GM21381 (cell line): ENCODE measurements at regions not wholly inside any gene's neighbourhood (a gene's known extent, or its start where the extent isn't known, plus 50 kb on each side); places are given as distances from the start of the nearest gene placed in this dataset.

Experiments used
- ATAC-seq: cut with Tn5 transposase; IDR thresholded peaks from one replicate; pipeline ENCODE4 v1.9.1; 2021; ENCODE audit warnings: mild to moderate bottlenecking, moderate library complexity; ENCODE audit not compliant: unreplicated experiment

DNA sequence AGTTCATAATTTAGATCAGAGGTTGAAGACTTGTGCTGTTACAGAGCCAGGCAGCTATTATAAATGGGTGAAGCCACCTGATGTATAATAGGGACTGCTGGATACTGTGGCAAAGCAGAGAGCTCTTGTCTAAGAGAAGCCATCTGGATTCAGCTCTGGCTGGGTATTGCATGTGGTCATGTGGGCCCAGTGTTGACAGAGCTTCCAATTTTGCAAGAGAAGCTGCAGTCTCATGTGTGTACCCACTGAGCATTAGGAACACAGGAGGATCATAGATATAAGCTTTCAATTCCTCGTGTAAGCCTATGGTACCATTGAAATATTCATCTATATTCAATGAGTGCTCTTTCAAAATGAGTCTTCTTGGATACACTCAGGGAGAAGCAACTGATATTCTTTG, 303.9 kb upstream of the SLCO3A1 start:
- no peak for ATAC-seq

DNA sequence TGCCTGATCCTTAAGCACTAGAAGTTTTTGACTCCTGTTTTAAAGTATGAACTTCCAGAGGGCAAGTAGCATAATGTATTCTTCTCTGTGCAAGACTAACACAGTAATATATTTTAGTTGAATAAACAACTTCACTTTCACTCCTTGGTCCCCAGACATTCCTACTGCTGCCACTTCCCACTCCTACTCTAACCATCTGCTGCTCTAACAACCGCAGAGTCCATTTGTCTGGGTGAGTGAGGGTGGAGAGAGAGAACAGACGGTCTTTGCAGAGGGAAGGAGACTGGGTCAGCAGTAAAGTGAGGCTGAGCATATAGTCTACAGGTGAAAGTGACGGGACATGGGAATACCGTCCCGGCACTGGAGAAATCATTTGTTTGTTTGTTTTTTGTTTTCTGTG, 301.0 kb upstream of the SLCO3A1 start:
- ATAC-seq = no peak

DNA sequence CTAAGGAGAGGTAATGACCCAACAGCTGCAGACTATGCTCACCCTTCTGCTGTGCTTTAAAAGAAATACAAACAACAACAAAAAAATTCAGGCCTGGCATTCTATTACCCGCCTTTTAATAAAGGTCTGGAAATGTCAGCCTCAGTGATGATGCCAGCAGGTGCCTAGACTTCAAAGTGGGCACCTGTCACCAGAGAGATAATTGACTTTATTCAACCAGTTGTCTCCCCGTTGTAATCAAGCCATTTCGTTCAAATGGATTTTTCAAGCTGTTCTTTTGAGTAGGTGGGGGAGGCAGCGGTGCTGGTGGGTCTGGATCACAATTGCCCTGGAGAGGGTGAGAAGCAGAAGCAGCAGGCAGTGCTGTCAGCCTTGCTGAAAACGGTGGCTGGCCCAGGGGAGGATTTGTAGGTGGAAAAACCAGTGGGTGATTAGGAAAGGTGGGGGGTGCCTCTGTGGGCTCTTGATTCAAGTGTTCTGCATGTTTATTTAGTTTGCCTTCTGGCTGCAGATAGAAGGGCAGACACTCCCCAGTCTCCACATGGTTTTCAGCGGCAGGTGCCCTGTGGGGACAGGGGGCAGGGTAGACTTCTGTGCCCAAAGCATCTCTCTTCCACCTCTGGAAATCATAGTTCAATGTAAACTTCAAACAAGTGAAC, 300.2 kb upstream of the SLCO3A1 start:
- ATAC-seq = no peak

DNA sequence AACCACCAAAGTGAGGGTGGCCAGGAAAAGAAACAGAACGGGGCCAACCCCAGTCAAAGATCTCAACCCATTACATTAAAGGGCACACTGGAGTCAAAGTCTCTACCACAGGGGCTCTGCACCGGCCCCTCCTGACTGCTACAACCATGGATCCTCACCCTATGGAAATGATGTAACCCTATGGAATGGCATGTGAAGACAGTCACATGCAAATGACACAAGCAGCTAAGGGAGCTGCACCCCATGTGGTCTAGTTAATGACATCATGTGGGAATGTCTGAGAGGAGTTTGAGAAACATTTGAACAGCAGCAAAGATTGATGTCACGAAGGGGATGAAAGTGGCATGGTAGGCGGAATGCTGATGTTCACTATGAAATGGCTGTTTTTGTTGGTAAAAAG, 298.2 kb upstream of the SLCO3A1 start:
- no peak for ATAC-seq

DNA sequence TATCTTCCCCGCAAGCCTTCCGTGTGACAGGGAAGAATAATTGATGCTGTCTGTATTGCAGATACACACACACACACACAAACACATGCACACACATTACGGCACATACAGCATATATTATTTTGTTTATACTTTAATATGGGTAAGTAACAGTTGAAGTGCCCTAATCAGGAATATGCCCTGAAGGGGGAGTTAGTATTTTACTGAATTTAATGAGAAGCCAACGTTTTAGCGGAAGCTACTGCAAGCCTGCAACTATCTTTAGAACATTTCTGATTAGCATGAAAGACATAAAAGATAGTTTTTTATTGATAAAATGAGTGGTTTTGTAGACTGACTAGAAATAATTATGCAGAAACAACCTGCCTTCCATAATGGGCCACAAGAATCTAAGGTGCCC, 296.6 kb upstream of the SLCO3A1 start:
- no peak for ATAC-seq

DNA sequence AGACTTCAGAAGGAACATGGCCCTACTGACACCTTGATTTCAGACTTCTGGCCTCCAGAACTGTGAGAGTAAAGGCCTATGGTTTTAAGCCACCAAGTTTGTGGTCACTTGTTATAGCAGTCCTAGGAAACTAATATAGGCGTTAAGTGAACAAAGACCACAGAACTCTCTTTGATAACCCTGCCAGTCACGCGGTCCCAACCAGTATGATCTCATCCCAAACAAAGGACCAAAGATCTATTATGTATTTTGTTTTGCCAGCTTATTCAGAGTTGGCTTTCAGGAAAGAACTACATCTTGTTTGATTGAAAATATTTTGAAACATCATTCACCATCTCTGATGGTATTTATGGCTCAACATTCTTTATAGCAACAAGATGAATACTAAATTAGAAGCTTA, 294.4 kb upstream of the SLCO3A1 start:
- no peak for ATAC-seq

DNA sequence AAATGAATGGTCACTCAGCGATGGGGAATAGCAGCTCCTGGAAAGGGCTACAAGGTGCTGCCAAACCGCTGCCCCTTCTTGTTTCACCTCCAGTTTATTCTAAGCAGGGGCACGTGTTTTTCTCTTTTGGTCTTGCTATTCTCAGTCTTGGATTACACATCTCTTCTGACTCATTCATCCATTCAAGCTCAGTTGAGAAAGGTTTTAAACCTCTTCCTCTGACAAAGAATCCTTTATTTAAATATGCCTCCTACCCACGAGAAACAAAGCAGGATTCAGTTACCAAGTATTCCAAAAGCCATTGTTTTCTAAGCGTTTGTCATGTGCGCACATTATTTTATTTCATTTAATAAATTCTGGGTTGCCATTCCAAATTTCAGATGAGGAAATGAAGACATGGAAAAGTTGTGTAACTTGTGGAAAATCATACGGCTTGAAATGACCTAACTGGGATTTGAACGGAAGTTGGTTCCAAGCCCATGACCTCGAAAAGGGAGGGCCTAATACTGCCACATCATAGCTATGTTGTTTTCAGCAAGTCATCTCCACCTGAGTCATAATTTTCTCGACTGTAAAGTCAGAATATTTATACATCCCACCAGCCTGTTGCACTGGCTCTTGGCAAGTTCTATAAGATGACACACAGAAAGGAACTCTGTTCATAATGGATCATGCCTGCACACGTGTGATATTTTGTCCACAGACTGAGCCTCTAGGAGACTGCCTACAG, 292.0 kb upstream of the SLCO3A1 start:
- no peak for ATAC-seq

DNA sequence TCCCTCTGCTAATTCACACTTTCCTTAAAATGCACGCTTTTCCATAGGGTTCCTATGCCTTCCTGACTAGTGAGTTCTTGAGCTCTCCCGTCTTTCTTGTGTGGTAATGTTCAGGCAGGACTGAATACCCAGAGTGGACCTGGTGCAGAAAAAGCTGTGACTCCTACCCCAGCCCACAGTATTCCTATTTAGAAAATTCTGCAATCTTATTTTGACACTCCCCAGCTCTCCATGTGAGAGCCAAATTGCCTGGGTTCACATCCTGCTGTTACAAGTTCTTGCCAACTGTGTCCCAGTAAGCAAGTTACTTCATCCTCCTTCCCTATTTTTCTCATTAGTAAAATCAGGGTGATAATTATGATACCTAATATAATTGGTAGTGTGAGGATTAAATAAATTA, 290.8 kb upstream of the SLCO3A1 start:
- ATAC-seq = no peak

DNA sequence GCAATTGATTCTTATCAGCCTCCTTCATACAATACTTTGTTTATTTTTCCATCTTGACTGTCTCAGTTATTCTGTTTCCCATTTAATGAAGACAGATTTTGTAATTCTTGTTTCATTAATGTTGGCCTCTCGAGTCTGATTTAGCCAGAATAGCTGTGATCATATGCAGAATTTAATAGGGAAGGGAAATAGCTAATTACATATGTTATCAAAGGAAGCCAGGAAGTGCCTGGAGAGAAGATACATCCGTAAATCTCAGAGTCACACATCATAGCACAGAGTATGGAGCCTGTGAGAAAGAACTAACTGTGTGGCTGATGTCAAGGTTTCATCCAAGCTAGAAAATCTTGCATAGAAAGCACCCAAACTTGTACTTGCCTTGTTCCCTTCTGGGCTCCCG, 288.9 kb upstream of the SLCO3A1 start:
- no peak for ATAC-seq

DNA sequence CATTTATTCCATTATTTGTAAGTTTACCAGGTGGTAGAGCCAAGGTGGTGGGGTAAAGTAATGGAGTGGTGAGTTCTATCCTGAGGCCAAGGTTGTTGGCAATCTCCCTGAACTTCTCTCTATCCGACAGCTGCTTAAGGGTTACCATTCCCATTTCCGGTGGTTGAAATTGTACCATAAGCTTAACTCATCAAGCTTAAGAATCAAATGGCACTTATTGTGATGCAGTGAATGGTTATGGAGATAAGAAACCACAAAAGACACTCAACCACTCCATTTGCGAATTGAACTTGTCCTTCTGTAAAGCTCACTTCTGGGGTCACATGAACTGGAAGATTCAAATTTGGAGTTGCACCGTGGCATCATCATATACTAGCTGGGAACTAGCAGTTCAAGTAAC, 287.4 kb upstream of the SLCO3A1 start:
- ATAC-seq = no peak

DNA sequence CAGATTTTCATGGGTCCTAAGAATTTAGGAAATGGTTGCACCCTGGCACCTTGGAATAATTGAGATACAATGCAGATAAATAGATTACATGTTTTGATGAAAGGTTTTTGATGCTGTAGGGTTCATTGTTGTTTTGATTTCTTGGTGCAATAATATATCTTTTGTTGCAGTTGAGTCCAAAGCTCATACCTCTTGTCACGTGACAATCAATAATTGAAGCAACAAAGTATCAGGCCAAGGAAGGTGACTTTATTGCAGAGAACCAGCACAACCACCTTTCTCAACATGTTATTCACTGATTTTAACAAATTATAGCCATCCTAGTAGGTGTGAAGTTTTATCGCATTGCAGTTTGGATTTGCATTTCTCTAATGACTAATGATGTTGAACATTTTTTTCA, 285.5 kb upstream of the SLCO3A1 start:
- ATAC-seq = no peak

DNA sequence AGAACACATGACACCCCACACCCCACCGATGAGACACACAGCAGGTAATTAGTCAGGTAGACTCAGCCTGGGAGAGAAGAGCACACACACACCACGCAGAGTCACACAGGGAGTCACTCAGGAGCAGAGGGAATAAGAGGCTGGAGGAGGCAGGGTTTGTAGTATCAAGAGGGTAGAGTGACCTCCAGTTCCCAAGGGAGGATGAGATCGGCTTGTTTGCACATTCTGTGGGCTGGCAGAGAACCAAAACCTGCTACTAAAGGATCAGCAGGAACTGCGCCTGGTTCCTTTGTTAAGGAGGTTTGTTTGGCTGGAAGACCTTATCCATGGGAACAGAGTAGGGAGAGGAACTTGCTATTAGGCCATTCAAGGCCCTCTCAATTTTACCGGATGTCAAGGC, 281.4 kb upstream of the SLCO3A1 start:
- no peak for ATAC-seq

DNA sequence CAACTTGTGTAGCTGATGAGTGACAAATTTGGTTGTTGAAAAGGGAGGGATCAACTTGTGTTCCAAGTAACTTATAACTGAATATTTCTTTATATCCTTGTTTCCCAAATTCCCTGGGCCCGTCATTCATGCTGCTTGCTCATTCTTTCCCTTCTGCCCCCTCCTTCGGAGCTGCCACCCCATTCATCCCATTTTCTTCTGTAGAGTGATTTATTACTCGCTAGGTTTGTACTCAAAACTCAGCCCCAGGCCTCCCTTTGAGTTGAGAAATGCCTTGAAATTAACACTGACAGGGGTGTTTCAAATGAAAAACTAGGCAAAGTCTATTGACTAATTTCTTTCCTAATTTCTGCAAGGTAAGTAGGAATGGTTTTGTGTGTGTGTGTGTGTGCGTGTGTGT, 277.4 kb upstream of the SLCO3A1 start:
- no peak for ATAC-seq

DNA sequence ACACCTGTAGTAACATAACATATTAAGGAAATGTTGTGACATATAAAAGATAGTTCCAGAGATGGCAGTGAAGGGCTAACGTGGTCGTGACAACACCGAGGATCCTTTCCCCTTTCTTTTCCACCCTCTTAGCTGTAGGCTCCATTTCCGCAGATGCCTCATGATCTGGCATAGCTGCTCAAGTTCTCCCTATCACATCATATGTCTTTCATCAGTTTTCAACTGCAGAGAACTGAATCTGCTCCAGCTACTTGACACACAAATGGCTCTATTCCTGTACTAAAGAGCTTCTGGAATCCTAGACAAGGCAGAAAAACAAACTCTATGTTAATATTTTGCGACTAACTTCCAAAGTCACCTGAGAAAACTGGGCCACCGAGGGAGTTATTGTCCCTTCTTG, 275.0 kb upstream of the SLCO3A1 start:
- ATAC-seq = no peak

DNA sequence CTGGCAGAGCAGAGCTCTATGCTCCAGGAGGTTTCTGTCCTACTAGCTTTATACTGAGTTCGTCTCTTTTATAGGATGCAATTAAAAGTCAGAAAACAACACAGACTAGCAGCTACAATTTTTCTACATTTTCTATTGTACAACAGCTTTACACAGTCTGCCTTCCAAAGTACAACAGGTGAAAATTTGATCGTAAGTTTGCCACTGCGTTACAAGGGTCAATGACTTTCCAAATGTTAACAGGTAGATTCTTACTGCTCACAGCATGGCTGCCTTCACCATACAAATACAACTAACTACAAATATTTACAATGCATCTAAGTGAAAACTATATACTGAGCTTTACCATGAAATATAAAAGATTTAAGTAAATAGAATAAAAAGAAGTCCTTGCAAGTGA, 268.6 kb upstream of the SLCO3A1 start:
- no peak for ATAC-seq

DNA sequence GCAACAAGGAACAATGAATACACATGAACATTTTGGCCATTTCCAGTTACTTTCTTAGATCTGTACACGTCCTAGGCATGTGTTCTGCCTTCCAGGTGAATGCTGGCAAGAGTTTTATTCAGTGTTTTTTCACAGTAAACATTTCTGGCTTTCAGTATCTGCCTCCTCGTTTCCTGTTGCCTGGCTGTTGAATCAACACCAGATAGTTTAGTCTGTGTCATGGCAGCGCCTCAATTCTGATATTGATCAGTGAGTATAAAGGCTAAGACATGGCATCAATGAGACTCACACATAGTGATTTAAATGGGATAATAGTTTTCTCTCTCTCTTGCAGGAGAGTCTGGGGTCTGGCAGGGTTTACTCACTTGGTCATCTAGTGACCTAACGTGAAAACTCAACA, 266.9 kb upstream of the SLCO3A1 start:
- no peak for ATAC-seq

DNA sequence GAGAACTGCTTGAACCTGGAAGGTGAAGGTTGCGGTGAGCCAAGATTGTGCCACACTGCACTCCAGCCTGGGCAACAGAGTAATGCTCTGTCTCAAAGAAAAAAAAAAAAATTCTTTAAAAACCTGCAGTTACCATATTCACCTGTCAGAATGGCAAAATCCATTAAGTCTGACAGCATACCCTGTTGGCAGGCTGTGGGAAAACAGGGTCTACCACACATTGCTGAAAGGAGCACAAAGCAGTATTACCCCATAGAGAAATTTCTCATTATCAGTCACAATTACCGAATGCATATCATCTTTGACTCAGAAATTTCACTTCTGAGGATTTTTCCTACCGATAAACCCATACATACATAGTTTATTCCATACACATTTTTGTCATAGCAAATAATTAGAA, 264.1 kb upstream of the SLCO3A1 start:
- ATAC-seq = no peak

DNA sequence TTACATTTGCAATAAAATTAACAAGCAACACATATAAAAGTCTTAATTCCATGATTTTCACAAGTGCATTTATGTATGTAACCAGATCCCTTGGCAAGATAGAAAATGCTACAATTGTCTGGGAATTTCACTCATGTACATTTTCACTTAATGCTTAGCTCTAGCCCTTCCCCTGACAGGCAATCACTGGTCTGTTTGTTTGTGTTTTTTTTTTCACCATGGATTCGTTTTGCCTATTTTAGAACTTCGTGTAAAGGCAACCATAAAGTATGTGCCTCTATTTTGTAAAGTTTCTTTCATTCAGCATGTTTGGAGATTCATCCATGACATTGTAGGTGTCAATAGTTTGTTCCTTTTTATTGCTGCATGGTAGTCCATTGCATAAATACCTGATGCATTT, 260.9 kb upstream of the SLCO3A1 start:
- no peak for ATAC-seq

DNA sequence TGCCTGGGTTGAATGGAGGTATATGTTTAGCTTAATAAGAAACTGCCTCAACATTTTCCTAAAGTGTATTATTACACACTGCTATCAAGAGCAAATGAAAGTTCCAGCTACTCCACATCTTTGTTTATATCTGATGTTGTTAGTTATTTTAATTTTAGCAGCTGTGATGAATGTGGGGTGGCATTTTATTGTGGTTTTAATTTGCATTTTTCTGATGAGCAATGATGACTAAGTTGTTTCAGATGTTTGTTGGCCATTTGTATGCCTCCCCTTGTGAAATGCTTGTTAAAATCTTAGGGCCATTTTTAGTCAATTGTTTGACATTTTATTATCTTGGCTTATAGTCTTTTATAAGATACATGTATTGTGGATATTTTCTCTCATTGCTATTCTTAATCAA, 260.4 kb upstream of the SLCO3A1 start:
- no peak for ATAC-seq

DNA sequence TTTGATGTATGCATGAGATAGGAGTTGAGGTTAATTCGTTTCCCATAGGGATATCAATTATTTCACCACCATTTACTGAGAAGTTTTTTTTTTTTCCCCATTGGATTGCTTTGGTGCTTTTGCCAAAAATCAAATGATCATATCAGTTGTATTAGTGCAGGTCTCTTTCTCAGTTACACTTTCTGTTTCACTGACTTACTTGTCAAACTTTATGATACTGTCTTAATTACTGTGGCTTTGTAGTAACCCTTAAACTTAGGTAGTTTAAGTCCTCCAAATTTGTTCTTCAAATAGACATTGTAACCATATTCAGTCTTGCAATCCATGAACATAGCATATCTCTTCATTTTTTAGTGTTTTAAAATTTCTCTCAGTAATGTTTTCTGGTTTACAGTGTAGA, 259.9 kb upstream of the SLCO3A1 start:
- ATAC-seq = no peak

DNA sequence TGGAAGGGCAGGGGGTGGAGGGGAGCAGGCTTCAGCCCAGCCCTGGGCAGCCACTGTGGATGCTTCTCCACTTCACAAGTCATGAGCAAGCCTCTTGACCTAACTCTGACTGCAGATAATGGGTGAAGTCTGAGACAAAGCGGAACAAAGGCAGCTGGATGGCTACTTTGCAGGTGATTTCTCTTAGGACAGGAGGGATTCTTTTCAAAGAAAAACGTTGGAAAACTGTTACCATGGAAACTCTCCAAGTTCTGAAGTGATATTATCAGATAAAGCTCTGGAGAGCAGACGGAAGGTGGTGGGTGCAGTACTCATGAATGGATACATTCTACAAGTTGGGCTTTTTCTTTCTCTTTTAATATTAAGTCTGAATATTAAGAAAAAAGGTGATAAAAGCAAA, 254.2 kb upstream of the SLCO3A1 start:
- no peak for ATAC-seq

DNA sequence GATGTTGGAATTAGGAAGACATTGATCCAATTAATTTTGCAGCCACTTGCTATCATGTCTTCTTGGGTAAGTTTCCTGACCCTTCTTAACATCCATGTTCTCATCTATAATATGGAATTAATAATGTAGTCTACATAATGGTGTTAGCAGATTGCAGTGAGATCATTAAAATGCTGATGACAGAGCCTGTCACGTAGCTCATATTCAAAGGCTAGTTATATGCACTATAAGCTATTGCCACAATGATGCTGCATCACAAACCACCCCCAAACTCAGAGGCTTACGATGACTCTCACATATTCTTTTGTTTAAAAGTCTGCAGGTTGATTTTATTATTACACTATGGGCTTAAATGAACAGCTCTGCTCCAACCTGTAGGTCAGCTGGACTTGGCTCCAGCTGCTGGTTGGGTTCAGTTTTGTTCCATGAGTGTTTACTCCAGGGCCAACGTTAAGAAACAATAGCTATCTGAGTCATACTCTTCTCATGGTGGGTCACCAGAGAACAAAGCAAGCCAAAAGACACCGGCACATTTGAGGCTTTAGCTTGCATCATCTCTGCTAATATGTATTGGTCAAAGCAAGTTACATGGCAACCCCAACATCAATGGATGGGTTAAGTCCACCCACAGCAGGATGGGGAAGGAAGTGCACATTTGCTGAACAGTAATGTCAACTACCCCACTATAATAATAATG, 250.0 kb upstream of the SLCO3A1 start:
- no peak for ATAC-seq
